HFFc6 (cell line): ENCODE measurements at regions not wholly inside any gene's neighbourhood (a gene's known extent, or its start where the extent isn't known, plus 50 kb on each side); places are given as distances from the start of the nearest gene placed in this dataset.
"Not testable (repeated sequence)": the region's sequence is repeated elsewhere in the genome, so short reads cannot be mapped to it uniquely, and the experiment has no call there.

Source experiments
- DNase-seq: peaks from one replicate; pipeline ENCODE4 v3.0.0-alpha.2; 2018
- H3K27ac Mint-ChIP-seq: 2 replicates; pipeline ENCODE4 v1.8.0; 2020; ENCODE audit warnings: mild to moderate bottlenecking, mixed read lengths
- H3K27me3 Mint-ChIP-seq: 2 replicates; pipeline ENCODE4 v1.8.0; 2021; ENCODE audit warnings: mild to moderate bottlenecking, moderate library complexity, mixed read lengths; ENCODE audit not compliant: insufficient read depth
- H3K36me3 Mint-ChIP-seq: 2 replicates; pipeline ENCODE4 v1.8.0; 2021; ENCODE audit warnings: low read depth, mixed read lengths
- H3K4me1 Mint-ChIP-seq: 2 replicates; pipeline ENCODE4 v1.8.0; 2020; ENCODE audit warnings: low read depth, mixed read lengths
- H3K4me3 Mint-ChIP-seq: 2 replicates; pipeline ENCODE4 v1.8.0; 2020; ENCODE audit warnings: mild to moderate bottlenecking, moderate library complexity, mixed read lengths
- H3K9me3 Mint-ChIP-seq: 2 replicates; pipeline ENCODE4 v1.8.0; 2020; ENCODE audit warnings: mild to moderate bottlenecking, mixed read lengths
- TF ChIP-seq, protein P1 (sequence below): fragments of 200-600 bp; sonication (generic); IDR thresholded peaks from 2 replicates; pipeline ENCODE4 v1.5.0; 2021; ENCODE audit warnings: antibody characterized with exemption, mild to moderate bottlenecking

DNA sequence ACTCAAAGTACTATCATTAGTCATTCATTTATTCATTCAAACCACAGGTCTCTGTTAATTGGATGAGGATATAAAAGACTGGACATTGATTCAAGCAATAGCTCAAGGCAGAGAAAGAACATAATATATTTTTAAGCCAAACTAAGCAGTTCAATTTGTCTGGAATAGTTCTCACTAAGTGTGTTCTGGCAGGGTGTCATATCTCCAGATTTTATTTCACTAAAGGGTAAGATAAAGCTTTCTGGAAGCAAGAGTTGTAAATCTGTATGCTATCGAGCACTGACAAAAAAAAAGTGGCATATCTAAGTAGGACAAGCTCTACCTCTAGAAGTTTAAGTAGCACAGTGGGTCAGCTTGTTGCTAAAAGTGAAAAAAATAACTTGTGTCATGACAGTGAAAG lies 375.6 kb downstream of the TUSC1 start:
- Mint-ChIP-seq H3K4me1 (no peaks in the 10 kb centered on the region), H3K27me3 (no peaks in the 10 kb centered on the region), H3K36me3 (no peaks in the 10 kb centered on the region), H3K9me3 (peaks cover 21% of the 10 kb centered on the region), H3K27ac (no peak overlapping the region), H3K4me3 (no peak overlapping the region)
- DNase-seq = no peak
- TF ChIP-seq, protein P1, sequence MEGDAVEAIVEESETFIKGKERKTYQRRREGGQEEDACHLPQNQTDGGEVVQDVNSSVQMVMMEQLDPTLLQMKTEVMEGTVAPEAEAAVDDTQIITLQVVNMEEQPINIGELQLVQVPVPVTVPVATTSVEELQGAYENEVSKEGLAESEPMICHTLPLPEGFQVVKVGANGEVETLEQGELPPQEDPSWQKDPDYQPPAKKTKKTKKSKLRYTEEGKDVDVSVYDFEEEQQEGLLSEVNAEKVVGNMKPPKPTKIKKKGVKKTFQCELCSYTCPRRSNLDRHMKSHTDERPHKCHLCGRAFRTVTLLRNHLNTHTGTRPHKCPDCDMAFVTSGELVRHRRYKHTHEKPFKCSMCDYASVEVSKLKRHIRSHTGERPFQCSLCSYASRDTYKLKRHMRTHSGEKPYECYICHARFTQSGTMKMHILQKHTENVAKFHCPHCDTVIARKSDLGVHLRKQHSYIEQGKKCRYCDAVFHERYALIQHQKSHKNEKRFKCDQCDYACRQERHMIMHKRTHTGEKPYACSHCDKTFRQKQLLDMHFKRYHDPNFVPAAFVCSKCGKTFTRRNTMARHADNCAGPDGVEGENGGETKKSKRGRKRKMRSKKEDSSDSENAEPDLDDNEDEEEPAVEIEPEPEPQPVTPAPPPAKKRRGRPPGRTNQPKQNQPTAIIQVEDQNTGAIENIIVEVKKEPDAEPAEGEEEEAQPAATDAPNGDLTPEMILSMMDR = no peak

DNA sequence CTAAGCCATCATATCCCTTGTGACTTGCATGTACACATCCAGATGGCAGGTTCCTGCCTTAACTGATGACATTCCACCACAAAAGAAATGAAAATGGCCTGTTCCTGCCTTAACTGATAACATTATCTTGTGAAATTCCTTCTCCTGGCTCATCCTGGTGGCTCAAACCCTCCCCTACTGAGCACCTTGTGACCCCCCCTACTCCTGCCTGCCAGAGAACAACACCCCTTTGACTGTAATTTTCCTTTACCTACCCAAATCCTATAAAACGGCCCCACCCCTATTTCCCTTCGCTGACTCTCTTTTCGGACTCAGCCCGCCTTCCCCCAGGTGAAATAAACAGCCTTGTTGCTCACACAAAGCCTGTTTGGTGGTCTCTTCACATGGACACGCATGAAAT lies 390.0 kb downstream of the TUSC1 start:
- H3K9me3 Mint-ChIP-seq, H3K36me3 Mint-ChIP-seq, H3K27me3 Mint-ChIP-seq, DNase-seq, H3K4me3 Mint-ChIP-seq, H3K27ac Mint-ChIP-seq, H3K4me1 Mint-ChIP-seq: not testable (repeated sequence)

DNA sequence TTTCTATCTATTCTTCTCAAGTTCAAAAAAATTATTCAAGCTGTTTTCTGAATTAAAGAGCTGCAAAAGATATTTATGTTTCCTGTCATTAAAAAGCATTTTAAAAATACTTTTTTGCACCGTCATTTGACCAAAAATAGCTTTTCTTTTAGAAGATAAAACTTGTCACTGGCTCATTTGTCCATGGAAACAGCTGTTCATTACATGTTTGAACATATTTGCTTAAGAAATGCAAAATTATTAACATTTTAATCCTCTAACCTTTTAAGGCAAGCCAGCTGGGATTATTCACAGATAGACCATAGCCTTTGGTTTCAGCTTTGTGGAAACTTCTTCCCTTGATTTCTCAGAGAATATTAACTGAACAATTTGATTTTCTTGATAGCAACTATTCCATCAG lies 393.9 kb downstream of the TUSC1 start:
- TF ChIP-seq, protein P1 = no peak
- Mint-ChIP-seq H3K4me3 (no peak overlapping the region), H3K9me3 (no peaks in the 10 kb centered on the region; the same call in none of the 2 replicates), H3K27me3 (no peaks in the 10 kb centered on the region; the same call in 1 of the 2 replicates), H3K27ac (no peak overlapping the region), H3K4me1 (no peaks in the 10 kb centered on the region), H3K36me3 (no peaks in the 10 kb centered on the region)
- DNase-seq = no peak

- Mint-ChIP-seq H3K4me3 (no peak overlapping the region), H3K27me3 (no peaks in the 10 kb centered on the region), H3K36me3 (no peaks in the 10 kb centered on the region), H3K4me1 (no peaks in the 10 kb centered on the region), H3K9me3 (no peaks in the 10 kb centered on the region; the same call in 1 of the 2 replicates), H3K27ac (no peak overlapping the region)
- TF ChIP-seq, protein P1 = no peak
- DNase-seq = no peak
Observed at GRCh38 chr9:25282946-25283345, 395.3 kb downstream of the TUSC1 start.

DNA sequence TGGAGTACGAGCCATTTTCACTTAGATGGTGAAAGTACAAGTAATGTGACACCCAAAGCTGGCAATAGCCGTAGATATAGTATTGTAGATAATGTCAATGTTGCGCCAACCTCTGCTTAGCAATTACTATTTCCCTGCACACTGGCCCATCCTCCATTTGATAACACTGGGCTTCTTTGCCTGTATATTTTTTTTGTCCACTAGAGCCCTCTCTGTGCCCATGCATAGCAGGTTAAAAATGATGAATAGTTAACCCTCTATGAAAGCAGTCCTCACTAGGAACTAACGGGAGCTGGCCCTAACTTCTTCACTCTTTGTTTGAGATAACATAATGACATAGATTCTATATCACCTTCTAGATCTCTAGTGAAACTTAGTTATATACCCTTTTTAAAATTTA lies 416.8 kb downstream of the TUSC1 start:
- Mint-ChIP-seq H3K27ac (no peak overlapping the region), H3K9me3 (peaks cover 30% of the 10 kb centered on the region), H3K4me3 (no peak overlapping the region), H3K4me1 (no peaks in the 10 kb centered on the region), H3K36me3 (no peaks in the 10 kb centered on the region), H3K27me3 (no peaks in the 10 kb centered on the region)
- DNase-seq = no peak
- TF ChIP-seq, protein P1 = no peak

- no peak for DNase-seq
- no peaks in the 10 kb centered on the region for H3K4me1 Mint-ChIP-seq
- H3K9me3 Mint-ChIP-seq = peaks cover 33% of the 10 kb centered on the region
- H3K36me3 Mint-ChIP-seq = no peaks in the 10 kb centered on the region
- H3K27me3 Mint-ChIP-seq = no peaks in the 10 kb centered on the region
- no peak overlapping the region for H3K4me3 Mint-ChIP-seq
- H3K27ac Mint-ChIP-seq = no peak overlapping the region
- TF ChIP-seq, protein P1 = no peak
Observed at GRCh38 chr9:25260046-25260445, 418.2 kb downstream of the TUSC1 start.
